ENCODE measurements at regions not wholly inside any gene's neighbourhood (a gene's known extent, or its start where the extent isn't known, plus 50 kb on each side); places are given as distances from the start of the nearest gene placed in this dataset.

DNA sequence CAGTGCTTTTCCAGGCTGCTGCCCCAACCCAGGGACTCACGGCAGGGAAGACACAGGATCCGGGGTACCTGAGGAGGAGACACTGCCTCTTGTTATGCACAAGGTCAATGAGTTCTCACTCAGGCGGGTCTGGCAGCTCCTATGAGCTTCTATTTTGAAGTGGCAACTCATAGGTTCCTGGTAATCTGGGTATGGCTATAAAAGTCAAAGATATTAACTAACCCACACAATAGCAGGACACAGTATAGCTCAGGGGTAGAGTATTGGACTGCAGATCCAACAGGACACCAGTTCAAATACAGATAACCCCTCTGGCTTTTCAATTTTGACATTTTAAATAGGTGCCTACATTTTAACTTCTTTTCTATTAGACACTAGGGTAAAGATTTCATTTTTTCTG, 130.3 kb upstream of the ZNF746 start:
- TF ChIP-seq, protein P1, sequence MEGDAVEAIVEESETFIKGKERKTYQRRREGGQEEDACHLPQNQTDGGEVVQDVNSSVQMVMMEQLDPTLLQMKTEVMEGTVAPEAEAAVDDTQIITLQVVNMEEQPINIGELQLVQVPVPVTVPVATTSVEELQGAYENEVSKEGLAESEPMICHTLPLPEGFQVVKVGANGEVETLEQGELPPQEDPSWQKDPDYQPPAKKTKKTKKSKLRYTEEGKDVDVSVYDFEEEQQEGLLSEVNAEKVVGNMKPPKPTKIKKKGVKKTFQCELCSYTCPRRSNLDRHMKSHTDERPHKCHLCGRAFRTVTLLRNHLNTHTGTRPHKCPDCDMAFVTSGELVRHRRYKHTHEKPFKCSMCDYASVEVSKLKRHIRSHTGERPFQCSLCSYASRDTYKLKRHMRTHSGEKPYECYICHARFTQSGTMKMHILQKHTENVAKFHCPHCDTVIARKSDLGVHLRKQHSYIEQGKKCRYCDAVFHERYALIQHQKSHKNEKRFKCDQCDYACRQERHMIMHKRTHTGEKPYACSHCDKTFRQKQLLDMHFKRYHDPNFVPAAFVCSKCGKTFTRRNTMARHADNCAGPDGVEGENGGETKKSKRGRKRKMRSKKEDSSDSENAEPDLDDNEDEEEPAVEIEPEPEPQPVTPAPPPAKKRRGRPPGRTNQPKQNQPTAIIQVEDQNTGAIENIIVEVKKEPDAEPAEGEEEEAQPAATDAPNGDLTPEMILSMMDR (IDR thresholded peaks at IDR 0.05) = no peak
- TF ChIP-seq POLR2A (IDR thresholded peaks at IDR 0.05) = no peak

Data from vagina (tissue), 2 donors.